ENCODE measurements at regions not wholly inside any gene's neighbourhood (a gene's known extent, or its start where the extent isn't known, plus 50 kb on each side); places are given as distances from the start of the nearest gene placed in this dataset.

DNA sequence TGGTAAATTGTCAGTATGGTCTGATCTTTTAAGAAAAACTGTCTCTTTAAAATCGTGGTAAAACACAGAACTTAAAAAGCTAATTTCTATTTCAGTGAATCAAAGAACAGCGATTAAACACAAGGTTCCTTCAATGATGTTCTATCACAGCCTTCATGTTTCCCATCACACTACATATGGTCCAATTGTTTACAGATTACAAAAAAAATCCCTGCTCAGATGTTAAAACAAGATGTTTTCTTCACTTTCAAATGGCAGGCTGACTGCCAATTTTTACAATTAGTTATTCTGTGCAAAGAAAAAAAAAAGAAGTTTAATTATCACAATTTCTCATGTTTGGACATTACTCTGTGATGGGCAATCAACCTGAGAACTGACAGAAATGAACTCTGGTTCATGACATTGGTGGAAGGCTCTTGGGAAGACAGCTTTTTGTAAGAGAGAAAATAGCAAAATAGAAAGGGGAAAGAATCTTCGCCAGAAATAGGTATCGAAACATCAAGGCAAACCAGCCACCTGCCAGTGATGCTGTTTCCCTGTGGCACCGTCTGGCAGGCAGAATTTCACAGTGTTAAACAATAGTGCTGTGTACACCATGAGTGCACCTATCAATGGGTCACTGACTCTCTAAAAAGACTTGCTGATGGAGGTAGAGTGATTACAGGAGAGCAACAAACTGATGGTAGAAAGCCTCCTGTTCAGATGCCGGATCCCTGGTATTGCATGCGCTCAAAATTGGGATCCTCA, 1020.0 kb upstream of the ARRDC3 start:
- no peak for DNase-seq (ENCODE audit: low read depth)

DNA sequence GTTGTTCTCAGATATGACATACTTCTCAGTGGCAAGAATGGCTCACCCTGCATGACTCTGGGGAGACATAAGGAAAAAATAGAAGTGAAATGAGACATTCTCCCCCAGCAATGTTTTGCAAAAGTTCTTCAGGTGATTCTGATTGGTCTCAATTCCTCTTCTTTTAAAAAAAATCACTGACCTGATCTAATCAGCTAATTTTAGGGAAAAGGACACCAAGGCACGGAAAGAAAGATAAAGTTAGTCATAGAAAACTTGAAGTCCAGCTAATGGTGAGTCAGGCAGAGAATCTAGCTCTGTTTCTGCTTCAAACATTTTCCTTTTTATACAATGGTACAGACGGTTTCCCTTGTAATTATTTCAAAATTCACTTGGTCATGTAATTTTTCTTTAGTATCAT, 1018.9 kb upstream of the ARRDC3 start:
- no peak for DNase-seq (ENCODE audit: low read depth)

DNA sequence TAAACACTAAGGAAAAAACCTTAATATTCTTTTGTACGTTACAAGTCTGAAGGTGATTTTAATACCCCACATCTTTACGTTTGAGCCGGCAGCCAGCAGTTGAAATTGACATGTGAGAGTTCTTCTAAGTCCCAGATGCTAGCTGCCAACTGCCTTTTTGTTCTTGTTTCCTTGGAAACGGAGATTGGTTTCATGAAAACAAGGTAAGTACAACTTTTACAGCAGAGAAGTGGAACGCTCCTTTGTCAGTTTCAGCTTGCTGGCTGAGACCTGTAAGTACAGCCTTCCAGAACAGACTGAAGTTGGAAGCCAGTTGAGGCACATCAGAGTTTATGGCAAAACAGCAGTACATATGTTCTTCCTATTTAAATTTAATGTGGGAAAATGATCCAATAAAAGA, 1018.4 kb upstream of the ARRDC3 start:
- DNase-seq (ENCODE audit: low read depth) = no peak

DNA sequence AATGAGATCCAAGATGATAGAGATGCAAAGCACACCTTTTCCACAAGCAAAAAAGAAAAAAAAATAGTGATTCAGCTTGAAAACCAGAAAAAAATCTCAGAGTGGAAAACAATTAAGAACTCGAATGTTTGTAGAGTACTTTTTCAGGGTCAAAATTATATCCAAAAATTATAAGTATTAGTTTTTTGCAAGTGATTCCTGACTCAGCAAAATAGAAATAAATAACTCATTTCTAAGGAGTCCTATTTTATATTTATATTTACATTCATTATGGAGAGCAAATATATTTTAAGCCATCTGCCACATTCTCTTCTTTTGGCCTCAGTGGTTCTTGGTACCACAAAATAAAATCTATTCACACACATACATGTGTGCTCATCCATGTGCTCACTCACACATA, 1011.8 kb upstream of the ARRDC3 start:
- DNase-seq (ENCODE audit: low read depth) = no peak

DNA sequence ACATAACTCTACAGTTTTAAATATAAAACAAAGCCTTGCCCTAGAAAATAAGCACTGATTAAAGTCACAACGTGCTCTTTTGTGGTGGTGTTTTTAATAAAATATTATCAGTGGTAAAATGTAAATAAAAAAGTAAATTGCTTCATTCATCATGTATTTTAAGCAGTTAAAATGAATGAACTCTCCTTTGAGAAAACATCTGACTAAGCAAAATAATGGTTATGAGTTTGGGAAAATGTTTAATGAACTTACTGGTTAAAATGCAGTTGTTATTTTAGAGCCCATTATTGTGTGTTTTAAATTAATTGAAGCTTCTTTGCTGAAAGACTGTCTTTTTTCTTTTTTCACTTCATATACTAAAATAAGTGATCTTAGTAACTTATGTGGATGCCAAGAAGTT, 1007.5 kb upstream of the ARRDC3 start:
- no peak for DNase-seq (ENCODE audit: low read depth)

DNA sequence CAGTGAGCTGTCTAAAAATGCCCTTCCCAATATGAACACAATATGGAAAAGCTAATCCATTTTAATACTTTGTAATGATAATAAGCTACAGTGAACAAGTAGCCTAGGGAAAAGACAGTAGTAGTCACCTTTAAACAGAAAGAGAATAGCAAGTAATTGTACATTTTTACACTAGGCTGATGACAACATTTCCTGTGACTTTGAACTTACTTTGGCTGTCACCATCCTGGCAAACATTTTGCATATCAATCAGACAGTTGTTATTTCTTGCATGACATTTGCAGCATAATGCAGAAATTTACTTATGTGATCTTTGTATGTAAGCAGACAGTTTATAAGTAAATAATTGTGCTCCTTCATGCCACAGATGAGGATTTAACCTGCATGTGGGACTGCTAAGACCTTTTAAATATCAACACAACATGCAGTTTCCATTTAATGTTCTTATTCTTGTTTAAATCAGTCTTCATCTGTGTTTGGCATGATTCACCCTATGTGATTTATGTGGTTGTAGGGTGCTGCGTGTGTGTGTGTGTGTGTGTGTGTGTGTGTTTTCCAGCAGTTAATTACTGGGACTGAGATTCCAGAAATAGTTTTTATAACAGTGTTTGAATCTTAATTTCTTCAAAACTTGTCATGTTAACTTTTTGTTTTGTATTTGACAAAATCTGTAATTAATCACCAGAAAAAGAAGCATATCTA, 997.1 kb upstream of the ARRDC3 start:
- DNase-seq (ENCODE audit: low read depth) = no peak

DNA sequence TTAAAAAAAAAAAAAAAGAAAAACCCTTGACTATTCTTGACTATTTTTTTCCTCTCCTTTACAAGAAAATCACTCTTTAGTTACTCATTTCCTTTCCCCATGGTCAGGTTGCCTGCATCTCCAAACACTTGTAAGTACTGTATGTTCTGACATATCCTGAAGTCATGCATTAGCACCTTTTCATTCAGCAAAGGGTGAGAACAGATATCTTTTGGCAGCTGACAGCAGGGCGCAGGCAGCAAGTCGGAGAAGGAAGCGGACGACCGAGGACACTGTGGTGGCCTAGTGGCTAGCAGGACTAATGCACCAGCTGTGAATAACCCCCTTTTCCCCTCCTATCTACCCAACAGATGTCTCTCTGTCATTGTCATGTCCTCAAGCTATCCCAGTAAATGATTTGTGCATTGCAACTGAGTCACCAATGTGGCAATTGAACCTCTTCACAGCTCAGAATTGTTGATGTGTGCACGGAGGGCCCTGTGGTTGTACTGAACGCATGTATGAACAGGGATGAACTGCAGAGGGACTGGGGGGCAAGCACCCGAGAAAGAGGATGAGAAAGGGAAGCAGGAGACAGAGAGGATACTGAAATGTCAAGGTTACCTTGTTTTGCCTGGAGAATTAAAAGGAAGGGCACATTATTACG, 996.0 kb upstream of the ARRDC3 start:
- no peak for DNase-seq (ENCODE audit: low read depth)

DNA sequence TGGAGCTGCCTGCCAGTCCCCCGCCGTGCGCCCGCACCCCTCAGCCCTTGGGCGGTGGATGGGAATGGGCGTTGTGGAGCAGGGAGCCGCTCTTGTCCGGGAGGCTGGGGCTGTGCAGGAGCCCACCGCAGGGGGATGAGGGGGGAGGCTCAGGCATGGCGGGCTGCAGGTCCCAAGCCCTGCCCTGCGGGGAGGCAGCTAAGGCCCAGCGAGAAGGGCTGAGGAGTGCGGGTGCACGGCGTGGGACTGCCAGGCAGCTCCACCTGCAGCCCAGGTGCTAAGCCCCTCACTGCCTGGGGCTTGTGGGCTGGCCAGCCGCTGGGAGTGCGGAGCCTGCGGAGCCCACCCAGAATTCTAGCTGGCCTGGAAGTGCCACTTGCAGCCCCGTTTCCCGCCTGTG, 991.7 kb upstream of the ARRDC3 start:
- DNase-seq (ENCODE audit: low read depth) = no peak

DNA sequence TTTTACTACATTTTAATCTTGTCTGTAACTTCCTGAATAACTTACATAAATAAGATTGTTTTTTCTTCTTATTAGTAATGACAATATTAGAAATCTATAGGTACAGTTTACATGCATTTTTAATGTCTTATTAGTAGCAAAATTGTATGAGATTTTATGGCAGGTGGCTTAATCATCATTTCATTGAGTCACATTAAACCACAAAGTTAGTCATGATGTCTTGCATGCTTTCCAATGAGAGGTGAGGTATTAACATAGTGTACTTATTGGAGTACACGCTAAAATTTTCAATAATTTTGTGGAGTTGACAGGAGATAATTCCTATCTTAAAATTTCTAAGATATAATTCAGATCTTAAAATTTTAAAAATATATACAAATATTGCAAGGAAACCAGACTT, 989.6 kb upstream of the ARRDC3 start:
- DNase-seq (ENCODE audit: low read depth) = no peak

DNA sequence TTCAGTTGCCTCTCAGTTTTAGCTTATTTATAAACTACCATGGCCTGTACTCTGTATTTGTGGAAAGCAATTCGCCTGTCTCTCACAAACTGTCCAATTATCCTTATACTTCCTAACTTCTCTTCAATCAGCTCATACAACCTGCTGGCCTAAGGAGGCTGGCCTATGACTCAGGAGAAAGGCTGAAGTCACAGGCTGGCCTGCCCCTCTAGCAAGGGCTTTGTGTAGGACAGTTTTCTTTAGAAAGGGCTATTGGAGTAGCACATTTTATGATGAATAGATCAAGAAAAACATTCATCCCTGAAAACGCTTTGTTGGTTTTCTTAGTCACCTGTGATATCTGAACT, 988.7 kb upstream of the ARRDC3 start:
- DNase-seq (ENCODE audit: low read depth) = no peak

DNA sequence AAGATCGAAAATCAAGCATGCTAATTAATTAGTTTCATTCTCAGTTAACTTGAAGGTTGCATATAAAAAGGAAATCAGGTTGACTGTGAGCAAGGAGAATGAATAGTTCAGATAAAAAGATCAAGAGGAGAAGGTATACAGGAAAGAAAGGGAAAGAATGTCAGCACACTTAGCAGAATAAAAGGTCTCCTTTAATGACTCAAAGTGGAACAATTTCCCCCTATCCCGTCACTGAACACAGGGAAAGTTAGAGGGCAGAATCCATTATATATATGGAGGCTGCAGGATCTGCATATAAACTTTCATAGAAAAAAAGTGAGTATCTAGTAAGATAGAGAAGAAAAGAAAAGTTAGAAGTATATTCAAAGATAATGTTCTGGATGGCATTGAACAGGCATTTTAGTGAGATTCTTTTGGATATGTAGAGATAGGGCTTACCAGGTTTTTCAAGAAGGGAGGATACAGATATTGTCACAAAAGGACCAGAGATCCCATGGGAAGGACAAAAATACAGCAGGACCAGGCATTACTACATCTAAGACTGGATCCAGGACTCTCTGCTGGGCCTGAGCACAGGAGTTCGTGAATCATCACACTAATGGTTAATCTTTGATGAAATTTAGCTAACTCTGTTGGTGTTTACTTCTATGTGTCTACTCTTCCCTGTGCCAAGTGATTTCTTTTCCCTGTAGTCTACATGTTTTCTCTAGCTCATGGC, 988.2 kb upstream of the ARRDC3 start:
- DNase-seq (ENCODE audit: low read depth) = no peak

DNA sequence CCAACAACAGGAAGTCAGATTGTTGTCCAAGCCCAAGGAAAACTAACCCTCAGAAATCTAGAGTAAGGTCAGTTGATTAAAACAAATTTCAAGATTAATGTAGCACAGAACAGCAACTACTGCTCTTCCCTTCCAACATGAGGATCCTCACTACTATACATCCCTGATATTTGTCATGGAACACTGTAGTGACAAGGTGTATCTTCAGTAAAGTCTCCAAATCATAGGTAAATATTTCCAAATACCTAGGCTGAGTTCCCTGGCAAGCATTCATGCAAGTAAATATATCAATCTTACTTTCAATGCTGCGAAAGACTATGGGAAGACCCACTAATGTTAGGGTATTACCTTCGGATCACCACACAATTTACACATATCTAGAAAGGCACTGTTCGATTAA, 986.9 kb upstream of the ARRDC3 start:
- DNase-seq (ENCODE audit: low read depth) = no peak

DNA sequence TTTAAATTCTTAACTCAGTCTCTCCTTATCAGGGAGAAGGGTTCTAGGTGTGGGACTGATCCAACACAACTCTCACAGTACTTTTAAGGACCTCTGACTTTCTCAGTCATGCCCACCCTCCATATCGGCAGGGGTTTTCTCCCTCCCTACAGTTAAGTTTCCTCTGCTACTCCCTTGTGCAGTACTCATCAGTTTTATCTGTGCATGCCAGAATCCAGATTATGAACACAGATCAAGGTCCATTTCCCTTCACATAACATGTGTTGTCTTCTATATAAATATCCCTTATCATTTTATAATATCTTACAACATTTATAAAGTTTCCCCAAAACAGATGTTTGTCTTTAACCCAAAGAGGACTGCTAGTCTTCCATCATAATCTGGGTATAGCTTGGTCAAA, 986.5 kb upstream of the ARRDC3 start:
- DNase-seq (ENCODE audit: low read depth) = no peak

DNA sequence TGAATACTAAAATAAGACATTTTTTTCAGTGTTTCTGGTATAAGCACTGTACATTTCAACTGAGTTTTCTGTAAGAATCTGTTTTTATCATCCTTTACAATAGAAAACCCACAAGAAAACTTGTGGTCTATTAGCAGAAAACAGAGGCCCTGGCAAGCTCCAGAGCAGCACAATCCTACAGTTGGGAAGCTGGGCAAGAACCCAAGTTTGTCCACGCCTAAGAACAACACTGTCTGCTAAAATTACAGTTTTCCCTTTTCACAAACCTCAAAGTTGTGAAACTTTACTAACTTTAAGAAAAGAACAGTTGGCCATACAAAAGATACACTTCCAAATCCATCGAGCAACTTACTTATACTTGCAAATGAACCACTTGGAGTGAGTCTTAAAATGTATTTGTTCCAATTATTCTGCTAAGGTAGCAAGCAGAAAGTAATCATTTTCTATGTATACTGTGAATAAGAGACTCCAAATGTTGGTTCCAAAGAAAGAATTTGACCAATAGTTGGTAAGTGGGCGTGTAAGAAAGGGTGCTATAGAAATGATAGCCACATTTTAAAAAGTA, 982.0 kb upstream of the ARRDC3 start:
- no peak for DNase-seq (ENCODE audit: low read depth)

DNA sequence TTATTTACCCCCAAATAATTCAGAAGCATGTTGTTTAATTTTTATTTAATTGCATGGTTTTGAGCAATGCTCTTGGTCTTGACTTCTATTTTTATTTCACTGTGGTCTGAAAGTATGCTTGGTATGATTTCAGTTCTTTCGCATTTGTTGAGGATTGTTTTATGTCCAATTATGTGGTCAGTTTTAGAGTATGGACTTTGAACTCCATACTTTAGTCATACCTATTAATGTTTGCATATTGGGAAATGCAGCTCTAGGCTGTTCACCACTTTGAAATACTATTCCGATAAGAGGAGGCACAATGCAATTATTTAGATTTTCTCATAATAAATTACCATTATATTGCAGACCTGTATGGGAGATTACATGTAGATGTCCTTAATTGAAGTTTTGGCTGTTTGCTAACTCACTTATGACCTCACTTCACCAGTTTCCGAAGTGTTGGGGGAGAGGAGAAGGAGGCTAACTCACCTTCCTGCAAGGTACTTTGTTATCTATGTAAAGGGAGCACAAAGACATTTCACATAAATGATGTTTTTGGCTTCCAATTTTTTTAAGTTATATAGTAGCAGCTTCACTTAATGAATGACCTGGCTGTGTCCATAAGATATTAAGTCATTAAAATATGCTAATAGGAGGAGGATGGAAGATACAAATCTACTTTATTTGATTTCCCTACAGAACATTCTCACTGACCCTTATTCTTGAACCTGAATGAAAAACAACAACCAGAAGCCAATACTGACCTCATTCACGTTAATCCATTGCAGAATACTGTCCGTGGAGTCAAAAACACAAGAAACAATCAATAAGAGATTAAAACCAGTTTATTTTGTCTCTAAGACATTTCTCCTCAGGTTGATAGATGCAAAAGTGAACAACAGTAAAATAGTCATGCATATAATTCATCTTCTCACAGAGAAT, 970.3 kb upstream of the ARRDC3 start:
- no peak for DNase-seq (ENCODE audit: low read depth)

DNA sequence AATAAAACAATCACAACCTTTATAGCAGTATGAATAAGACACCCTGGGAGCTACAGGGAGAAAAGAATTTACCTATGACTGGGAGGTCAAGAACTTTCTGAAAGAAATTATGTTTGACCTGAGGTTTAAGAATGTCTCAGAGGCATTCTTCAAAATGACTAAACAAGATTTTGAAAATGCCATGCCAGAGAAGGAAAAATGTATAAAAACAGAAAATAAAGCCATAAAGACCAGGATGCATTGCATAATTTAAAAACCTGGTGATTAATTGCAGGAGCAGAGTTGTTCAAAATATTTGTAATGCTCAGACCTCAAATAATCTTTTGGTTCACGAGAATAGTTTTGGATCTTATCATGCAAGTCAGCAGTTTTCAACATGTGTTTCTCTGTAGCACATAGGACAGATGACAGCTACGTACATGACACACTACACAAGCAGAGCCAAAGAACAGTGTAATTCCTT, 954.7 kb upstream of the ARRDC3 start:
- DNase-seq (ENCODE audit: low read depth) = no peak

DNA sequence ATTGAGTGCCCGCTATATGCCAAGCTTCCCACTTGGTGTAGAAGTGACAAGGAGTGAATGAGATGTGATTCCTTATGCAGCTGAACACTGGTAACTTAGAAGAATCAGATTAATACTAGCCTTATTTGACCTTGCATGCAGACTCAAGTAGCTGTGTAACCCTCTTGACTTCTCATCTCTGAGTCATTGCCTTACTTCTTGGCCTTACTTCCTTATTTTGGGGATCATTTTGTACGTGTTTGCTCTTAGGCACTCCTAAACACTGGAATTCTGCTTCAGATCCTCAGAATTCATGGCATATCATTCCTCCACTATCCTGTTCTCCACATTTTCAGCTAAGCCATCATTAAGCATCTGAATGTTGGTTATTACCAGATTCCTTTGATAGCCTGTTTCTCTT, 948.9 kb upstream of the ARRDC3 start:
- DNase-seq (ENCODE audit: low read depth) = no peak

DNA sequence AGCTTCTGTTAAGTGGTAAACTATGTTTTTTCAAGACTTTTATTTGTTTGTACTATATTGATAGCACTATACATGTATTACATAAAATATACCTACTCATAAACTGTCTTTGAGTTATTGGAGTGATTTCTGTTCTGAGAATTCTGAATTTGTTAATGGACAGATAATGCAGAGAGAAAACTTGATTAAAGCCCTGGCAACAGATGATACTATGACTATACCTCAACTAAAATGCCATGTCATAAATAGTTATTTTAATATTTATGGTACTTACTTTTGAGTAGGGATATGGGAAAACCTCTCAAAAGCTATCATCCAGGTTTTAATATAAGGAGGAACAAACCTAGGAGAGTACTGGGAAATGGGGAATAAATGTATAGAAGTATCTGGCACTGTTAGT, 947.2 kb upstream of the ARRDC3 start:
- no peak for DNase-seq (ENCODE audit: low read depth)

DNA sequence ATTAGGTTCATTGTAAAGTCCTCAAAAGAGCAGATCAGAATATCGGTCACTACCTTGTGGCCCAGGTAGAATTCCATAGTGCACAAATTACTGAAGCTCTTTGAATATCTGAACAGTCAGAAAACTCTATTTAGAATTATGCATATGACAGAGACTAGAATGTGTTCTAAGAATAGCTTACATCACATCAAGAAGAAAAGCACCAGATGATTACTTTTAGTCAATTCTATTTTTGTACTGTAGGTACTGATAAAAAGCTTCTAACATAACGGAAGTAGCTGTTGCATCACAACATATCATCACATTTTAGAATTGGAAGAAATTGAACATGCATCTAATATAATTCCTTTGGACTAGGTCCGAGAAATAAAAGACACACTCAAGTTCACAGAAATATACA, 946.6 kb upstream of the ARRDC3 start:
- no peak for DNase-seq (ENCODE audit: low read depth)

DNA sequence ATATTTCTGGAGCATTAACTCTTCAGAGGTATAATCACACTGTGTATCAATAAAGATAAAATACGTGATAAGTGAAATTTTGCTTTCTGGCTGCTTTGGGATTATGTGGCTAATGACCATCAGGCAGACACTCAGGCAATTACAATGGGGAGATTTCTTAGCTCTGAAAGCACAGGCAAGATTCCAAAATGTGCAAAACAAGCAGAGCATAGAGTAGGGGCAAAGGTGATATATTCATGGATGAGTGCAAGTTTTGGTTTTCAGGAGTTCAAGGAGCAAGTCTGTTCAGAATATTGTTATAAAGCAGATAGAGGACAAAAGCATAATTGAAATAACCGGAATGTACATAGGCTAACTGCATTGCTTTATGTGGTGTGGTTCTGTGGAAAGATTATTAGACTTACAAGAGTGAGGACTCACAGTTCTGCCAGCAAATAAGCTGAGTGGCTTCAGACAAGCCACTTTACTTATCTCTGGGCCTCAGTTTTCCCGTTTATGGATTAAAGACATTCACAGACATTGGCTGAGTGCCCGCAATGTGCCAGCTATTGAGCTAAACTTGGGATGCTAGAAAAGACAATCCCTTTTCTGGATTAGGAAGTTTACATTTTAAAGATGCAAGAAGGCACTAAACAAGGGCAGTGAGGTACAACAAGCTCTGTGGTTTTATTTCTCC, 945.6 kb upstream of the ARRDC3 start:
- no peak for DNase-seq (ENCODE audit: low read depth)

DNA sequence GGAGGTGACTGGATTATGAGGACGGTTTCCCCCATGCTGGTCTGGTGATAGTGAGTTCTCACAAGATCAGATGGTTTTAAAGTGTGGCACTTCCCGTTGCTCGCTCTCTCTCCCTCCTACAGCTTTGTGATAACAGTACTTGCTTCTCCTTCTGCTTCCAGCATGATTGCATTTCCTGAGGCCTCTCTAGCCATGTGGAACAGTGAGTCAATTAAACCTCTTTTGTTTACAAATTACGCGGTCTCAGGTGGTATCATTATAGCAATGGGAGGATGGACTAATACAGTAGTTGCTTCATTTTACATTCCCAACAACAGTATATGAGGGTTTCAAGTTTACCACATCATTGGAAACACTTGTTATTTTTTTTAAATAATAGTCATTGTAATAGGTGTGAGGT, 937.3 kb upstream of the ARRDC3 start:
- no peak for DNase-seq (ENCODE audit: low read depth)

Data from HS-27A (cell line).